ENCODE measurements at regions not wholly inside any gene's neighbourhood (a gene's known extent, or its start where the extent isn't known, plus 50 kb on each side); places are given as distances from the start of the nearest gene placed in this dataset.

GRCh38 chr5:57831090-57831489 lies 348.5 kb upstream of the ACTBL2 start:
- no peak for TF ChIP-seq CTCF (conservative IDR thresholded peaks at IDR 0.05 in 1 of 2, IDR thresholded peaks at IDR 0.05 in 1 of 2; ENCODE audit: extremely low read depth in 1 of 2, insufficient read depth in 1 of 2, low read depth in 1 of 2, low read length in 2 of 2)
- no peak for TF ChIP-seq EZH2 (IDR thresholded peaks at IDR 0.05; ENCODE audit: borderline replicate concordance, low read length)
